ENCODE measurements at regions not wholly inside any gene's neighbourhood (a gene's known extent, or its start where the extent isn't known, plus 50 kb on each side); places are given as distances from the start of the nearest gene placed in this dataset.

DNA sequence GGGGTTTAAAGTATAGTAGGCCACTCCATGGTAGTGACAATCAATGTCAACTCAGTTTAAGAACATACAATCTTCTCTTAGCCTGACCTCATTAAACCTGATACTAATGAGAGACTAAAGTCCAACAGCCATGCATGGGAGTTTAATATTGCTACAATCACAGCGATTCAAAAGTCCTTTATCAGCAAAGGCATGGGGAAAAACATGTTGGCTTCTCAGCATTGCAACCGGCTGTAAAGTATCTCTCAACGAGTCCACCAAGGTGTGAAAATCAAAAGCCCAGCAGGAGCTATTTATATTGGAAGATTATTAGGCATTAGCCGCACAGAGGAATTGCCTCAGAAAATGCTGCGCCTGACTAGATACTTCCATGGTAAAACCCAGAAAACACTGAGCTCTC lies 256.7 kb upstream of the PGRMC2 start (continued):
- TF ChIP-seq, protein P1, sequence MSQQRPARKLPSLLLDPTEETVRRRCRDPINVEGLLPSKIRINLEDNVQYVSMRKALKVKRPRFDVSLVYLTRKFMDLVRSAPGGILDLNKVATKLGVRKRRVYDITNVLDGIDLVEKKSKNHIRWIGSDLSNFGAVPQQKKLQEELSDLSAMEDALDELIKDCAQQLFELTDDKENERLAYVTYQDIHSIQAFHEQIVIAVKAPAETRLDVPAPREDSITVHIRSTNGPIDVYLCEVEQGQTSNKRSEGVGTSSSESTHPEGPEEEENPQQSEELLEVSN (IDR thresholded peaks at IDR 0.05; ENCODE audit: borderline replicate concordance in 1 of 2, extremely low read depth in 1 of 2, insufficient read depth in 1 of 2, insufficient read length in 1 of 2, low read depth in 1 of 2, low read length in 1 of 2, poor library complexity in 1 of 2, severe bottlenecking in 1 of 2) = no peak
- TF ChIP-seq, protein P2, sequence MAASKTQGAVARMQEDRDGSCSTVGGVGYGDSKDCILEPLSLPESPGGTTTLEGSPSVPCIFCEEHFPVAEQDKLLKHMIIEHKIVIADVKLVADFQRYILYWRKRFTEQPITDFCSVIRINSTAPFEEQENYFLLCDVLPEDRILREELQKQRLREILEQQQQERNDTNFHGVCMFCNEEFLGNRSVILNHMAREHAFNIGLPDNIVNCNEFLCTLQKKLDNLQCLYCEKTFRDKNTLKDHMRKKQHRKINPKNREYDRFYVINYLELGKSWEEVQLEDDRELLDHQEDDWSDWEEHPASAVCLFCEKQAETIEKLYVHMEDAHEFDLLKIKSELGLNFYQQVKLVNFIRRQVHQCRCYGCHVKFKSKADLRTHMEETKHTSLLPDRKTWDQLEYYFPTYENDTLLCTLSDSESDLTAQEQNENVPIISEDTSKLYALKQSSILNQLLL (CRISPR knock-in tag; IDR thresholded peaks at IDR 0.05; ENCODE audit: borderline replicate concordance) = no peak

DNA sequence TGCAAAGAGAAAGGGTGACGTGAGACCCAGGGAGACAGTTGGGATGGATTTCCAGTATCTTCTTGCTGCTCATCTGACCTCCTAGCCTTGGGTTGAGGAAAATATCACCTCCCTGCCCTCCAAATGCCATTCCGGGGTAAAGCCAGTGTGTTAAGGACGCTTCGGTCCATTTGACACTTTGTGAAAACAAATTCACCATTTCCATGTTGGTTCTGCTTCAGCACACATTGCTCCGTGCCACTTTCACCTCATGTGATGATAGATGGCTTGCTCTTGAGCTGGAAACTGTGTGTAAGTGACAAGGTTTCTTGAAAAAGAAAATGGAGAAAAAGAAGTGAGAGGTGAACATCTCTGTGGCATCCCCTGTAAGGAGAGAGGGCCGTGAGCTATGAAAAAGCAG lies 256.1 kb upstream of the PGRMC2 start:
- Histone ChIP-seq H3K9ac (ENCODE audit: insufficient read depth in 1 of 2, low read depth in 2 of 2, low read length in 2 of 2) (no peak overlapping the region), H3K27ac (ENCODE audit: extremely low read depth, low read depth, low read length) (no peak overlapping the region), H3K79me2 (ENCODE audit: control insufficient read depth, insufficient read depth, low read length) (no peaks in the 10 kb centered on the region), H3K4me3 (no peak overlapping the region), H3K36me3 (ENCODE audit: control insufficient read depth, insufficient read depth, low read length) (no peaks in the 10 kb centered on the region), H4K20me1 (replicated peaks; ENCODE audit: control insufficient read depth, insufficient read depth, low read length) (no peaks in the 10 kb centered on the region), H3K4me1 (replicated peaks in 1 of 2; ENCODE audit: control insufficient read depth in 2 of 2, insufficient read depth in 2 of 2, low read length in 2 of 2) (peaks cover 0 to 6% of the 10 kb centered on the region in 2 experiments; a peak in 3 of 5 replicates), H3K9me1 (ENCODE audit: control insufficient read depth, insufficient read depth, low read length) (no peaks in the 10 kb centered on the region), H3K27me3 (ENCODE audit: control insufficient read depth in 2 of 2, insufficient read depth in 2 of 2, low read length in 2 of 2) (no peaks in the 10 kb centered on the region), H2AFZ (ENCODE audit: low read depth, low read length) (no peak overlapping the region), H3K4me2 (ENCODE audit: insufficient read depth, low read length) (no peak overlapping the region), H3K9me3 (replicated peaks; ENCODE audit: control insufficient read depth, insufficient read depth, low read depth, low read length) (no peaks in the 10 kb centered on the region)
- FAIRE-seq = no peak
- ChIA-PET CTCF (ENCODE audit: low intra/inter-chr PET ratio) (interaction anchor here (0.6 kb wide), 1 partner anchor 398 kb away, joined by 3 read pairs; no protein-coding TSS in a partner anchor), POLR2A (interaction anchor here (3.3 kb wide), 1 partner anchor 9 kb away, joined by 22 read pairs; no protein-coding TSS in a partner anchor)
- ATAC-seq = no peak
- 53% methylated on average over 6 of the region's 6 CpGs for WGBS (ENCODE audit: insufficient coverage, low coverage, missing lambda C conversion rate)
- in situ Hi-C loops (cut with MboI) (no loop called here), intact Hi-C loops (cut with micrococcal nuclease) (no loop called here)
- DNase-seq (ENCODE audit: extremely low read depth in 1 of 4, low spot score in 3 of 4) = no peak
- BruUV-seq (replicated peaks) = no TSS peak
- TF ChIP-seq, protein P3, sequence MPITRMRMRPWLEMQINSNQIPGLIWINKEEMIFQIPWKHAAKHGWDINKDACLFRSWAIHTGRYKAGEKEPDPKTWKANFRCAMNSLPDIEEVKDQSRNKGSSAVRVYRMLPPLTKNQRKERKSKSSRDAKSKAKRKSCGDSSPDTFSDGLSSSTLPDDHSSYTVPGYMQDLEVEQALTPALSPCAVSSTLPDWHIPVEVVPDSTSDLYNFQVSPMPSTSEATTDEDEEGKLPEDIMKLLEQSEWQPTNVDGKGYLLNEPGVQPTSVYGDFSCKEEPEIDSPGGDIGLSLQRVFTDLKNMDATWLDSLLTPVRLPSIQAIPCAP (CRISPR knock-in tag; IDR thresholded peaks at IDR 0.05; ENCODE audit: borderline replicate concordance) = no peak
- TF ChIP-seq DIDO1 (tag; IDR thresholded peaks at IDR 0.05; ENCODE audit: low read depth) (no peak), TCF7L2 (IDR thresholded peaks at IDR 0.05; ENCODE audit: low read depth, low read length) (no peak), HOXB6 (CRISPR knock-in tag; IDR thresholded peaks at IDR 0.05; ENCODE audit: borderline replicate concordance) (no peak), ELF4 (CRISPR knock-in tag; IDR thresholded peaks at IDR 0.05) (no peak), SMARCC2 (IDR thresholded peaks at IDR 0.05; ENCODE audit: low read depth) (no peak), KHSRP (IDR thresholded peaks at IDR 0.05) (no peak)
- TF ChIP-seq, protein P4, sequence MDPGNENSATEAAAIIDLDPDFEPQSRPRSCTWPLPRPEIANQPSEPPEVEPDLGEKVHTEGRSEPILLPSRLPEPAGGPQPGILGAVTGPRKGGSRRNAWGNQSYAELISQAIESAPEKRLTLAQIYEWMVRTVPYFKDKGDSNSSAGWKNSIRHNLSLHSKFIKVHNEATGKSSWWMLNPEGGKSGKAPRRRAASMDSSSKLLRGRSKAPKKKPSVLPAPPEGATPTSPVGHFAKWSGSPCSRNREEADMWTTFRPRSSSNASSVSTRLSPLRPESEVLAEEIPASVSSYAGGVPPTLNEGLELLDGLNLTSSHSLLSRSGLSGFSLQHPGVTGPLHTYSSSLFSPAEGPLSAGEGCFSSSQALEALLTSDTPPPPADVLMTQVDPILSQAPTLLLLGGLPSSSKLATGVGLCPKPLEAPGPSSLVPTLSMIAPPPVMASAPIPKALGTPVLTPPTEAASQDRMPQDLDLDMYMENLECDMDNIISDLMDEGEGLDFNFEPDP (CRISPR knock-in tag; IDR thresholded peaks at IDR 0.05) = no peak
- TF ChIP-seq, protein P5, sequence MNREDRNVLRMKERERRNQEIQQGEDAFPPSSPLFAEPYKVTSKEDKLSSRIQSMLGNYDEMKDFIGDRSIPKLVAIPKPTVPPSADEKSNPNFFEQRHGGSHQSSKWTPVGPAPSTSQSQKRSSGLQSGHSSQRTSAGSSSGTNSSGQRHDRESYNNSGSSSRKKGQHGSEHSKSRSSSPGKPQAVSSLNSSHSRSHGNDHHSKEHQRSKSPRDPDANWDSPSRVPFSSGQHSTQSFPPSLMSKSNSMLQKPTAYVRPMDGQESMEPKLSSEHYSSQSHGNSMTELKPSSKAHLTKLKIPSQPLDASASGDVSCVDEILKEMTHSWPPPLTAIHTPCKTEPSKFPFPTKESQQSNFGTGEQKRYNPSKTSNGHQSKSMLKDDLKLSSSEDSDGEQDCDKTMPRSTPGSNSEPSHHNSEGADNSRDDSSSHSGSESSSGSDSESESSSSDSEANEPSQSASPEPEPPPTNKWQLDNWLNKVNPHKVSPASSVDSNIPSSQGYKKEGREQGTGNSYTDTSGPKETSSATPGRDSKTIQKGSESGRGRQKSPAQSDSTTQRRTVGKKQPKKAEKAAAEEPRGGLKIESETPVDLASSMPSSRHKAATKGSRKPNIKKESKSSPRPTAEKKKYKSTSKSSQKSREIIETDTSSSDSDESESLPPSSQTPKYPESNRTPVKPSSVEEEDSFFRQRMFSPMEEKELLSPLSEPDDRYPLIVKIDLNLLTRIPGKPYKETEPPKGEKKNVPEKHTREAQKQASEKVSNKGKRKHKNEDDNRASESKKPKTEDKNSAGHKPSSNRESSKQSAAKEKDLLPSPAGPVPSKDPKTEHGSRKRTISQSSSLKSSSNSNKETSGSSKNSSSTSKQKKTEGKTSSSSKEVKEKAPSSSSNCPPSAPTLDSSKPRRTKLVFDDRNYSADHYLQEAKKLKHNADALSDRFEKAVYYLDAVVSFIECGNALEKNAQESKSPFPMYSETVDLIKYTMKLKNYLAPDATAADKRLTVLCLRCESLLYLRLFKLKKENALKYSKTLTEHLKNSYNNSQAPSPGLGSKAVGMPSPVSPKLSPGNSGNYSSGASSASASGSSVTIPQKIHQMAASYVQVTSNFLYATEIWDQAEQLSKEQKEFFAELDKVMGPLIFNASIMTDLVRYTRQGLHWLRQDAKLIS (CRISPR knock-in tag; IDR thresholded peaks at IDR 0.05) = no peak
